Stomach (tissue), 8 donors: ENCODE measurements at regions not wholly inside any gene's neighbourhood (a gene's known extent, or its start where the extent isn't known, plus 50 kb on each side); places are given as distances from the start of the nearest gene placed in this dataset.

Source experiments
- DNase-seq, 2 donors: peaks; one replicate each; pipeline versions ENCODE4 v3.0.0 to v3.0.0-alpha.2; 2013 to 2019
- H3K27ac ChIP-seq, 5 donors: fragments of 200-600 bp in 4 of 5; sonication (generic) in 4 of 5; one replicate each; pipeline ENCODE4 v1.5.1; 2013 to 2019; ENCODE audit warnings: mild to moderate bottlenecking in 1 of 5, moderate library complexity in 1 of 5
- H3K27me3 ChIP-seq, 3 donors: fragments of 200-600 bp; sonication (generic); one replicate each; pipeline ENCODE4 v1.5.1; 2017 to 2019; ENCODE audit warnings: mixed run types in 1 of 3
- H3K36me3 ChIP-seq, 4 donors: fragments of 200-600 bp; sonication (generic); 1 replicate in 3 of 4; 2 replicates in 1 of 4; pipeline ENCODE4 v1.5.1; 2016 to 2019
- H3K4me1 ChIP-seq, 4 donors: fragments of 200-600 bp; sonication (generic); one replicate each; pipeline ENCODE4 v1.5.1; 2016 to 2019
- H3K4me3 ChIP-seq, 4 donors: fragments of 200-600 bp; sonication (generic) in 3 of 4; one replicate each; pipeline ENCODE4 v1.5.1; 2016 to 2019; ENCODE audit warnings: mild to moderate bottlenecking in 1 of 4
- H3K9me3 ChIP-seq, 4 donors: fragments of 200-600 bp; sonication (generic); one replicate each; pipeline ENCODE4 v1.5.1; 2016 to 2019
- CTCF ChIP-seq, 7 experiments: fragments of 450-650 bp in 4 of 7; fragments of 200-600 bp in 3 of 7; sonication (generic) in 3 of 7; IDR thresholded peaks; one replicate each; pipeline ENCODE4 v1.5.1; 2016 to 2019; ENCODE audit warnings: antibody characterized with exemption in 7 of 7, control low read depth in 2 of 7, mild to moderate bottlenecking in 1 of 7
- EP300 ChIP-seq: sonication (generic); formaldehyde crosslinking; IDR thresholded peaks from one replicate; pipeline ENCODE4 v1.6.1; 2017; ENCODE audit warnings: antibody characterized with exemption
- POLR2A ChIP-seq, 4 donors: fragments of 450-650 bp; IDR thresholded peaks; one replicate each; pipeline ENCODE4 v1.6.1; 2016; ENCODE audit warnings: antibody characterized with exemption in 4 of 4, control low read depth in 2 of 4, mild to moderate bottlenecking in 1 of 4, moderate library complexity in 1 of 4
- POLR2AphosphoS5 ChIP-seq, 3 donors: sonication (generic); formaldehyde crosslinking; IDR thresholded peaks; one replicate each; pipeline ENCODE4 v1.6.1; 2016; ENCODE audit warnings: antibody characterized with exemption in 3 of 3
- WGBS, 5 donors: extraction: QIAGEN DNeasy Blood & Tissue Kit in 3 of 5; methylation state at CpG; one replicate each; pipeline versions ENCODE4 v1.1.5 to v1.1.7; 2013 to 2018; 5-methylcytosine and 5-hydroxymethylcytosine counted together
- intact Hi-C: fragments of 100-400 bp; cut with DNase I; formaldehyde crosslinking; loops from one replicate; pipeline ENCODE4 v1.15.1; 2023; ENCODE audit warnings: low total_unique reads
- donor health status: healthy with polysubstance abuse.
- donor health status: Bipolar disorder and iron deficiency.
- donor health status: healthy.

DNA sequence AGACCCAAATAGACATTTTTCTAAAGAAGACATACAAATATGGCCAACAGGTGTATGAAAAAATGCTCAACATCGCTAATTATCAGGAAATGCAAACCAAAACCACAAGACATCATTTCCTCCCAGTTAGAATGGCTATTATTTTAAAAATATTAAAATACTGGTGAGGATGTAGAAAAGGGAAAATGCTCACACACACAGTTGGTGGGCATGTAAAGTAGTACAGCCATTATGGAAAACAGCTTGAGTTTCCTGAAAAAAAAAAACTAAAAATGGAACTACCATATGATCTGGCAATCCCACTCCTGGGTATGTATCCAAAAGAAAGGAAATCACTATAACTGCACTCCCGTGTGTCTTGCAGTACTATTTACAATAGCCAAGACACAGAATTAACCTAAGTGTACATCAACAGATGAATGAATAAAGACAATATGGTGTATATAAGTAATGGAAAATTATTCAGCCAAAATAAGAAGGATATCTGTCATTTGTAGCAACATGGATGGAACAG, 128.9 kb upstream of the DKK2 start:
- Histone ChIP-seq H3K27me3 (no peaks in the 10 kb centered on the region), H3K36me3 (no peaks in the 10 kb centered on the region), H3K27ac (no peak overlapping the region), H3K4me3 (no peak overlapping the region), H3K9me3 (peaks cover 0 to 15% (median 10%) of the 10 kb centered on the region in 4 donors), H3K4me1 (no peaks in the 10 kb centered on the region)
- intact Hi-C loops: no loop called here
- WGBS, 5 donors: 64 to 88% (median 72%) methylated on average over 2 of the region's 2 CpGs
- no peak for DNase-seq
- TF ChIP-seq CTCF (IDR thresholded peaks at IDR 0.05): no peak
- no peak for TF ChIP-seq EP300
- no peak for TF ChIP-seq POLR2A (IDR thresholded peaks at IDR 0.05)
- no peak for TF ChIP-seq POLR2AphosphoS5 (IDR thresholded peaks at IDR 0.05)

DNA sequence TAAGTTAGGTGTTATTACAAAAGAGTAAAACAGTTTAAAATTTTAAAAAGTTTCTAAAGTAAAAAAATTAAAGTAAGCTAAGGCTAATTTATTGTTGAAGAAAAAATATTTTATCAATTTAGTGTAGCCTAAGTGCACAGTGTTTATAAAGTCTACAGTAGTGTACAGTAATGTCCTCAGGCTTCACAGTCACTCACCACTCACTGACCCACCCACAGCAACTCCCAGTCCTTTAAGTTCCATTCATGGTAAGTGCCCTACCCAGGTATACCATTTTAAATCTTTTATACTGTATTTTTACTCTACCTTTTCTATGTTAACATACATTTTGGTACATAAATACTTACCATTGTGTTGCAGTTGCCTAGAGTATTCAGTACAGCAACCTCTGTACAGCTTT, 120.3 kb upstream of the DKK2 start:
- DNase-seq: no peak
- Histone ChIP-seq H3K9me3 (peaks cover 0 to 5% (median 0%) of the 10 kb centered on the region in 4 donors), H3K27me3 (no peaks in the 10 kb centered on the region), H3K4me1 (no peaks in the 10 kb centered on the region), H3K36me3 (no peaks in the 10 kb centered on the region), H3K4me3 (no peak overlapping the region), H3K27ac (no peak overlapping the region)
- no peak for TF ChIP-seq EP300
- TF ChIP-seq POLR2AphosphoS5 (IDR thresholded peaks at IDR 0.05): no peak
- TF ChIP-seq POLR2A (IDR thresholded peaks at IDR 0.05): no peak
- TF ChIP-seq CTCF (IDR thresholded peaks at IDR 0.05): no peak
- intact Hi-C loops: no loop called here

GRCh38 chr4:107155366-107155765, 119.3 kb upstream of the DKK2 start:
- WGBS, 5 donors: 39 to 59% (median 47%) methylated on average over 2 of the region's 2 CpGs
- DNase-seq: no peak
- Histone ChIP-seq H3K36me3 (no peaks in the 10 kb centered on the region), H3K4me1 (no peaks in the 10 kb centered on the region), H3K4me3 (no peak overlapping the region), H3K27me3 (no peaks in the 10 kb centered on the region), H3K27ac (no peak overlapping the region), H3K9me3 (no peaks in the 10 kb centered on the region)
- no peak for TF ChIP-seq POLR2AphosphoS5 (IDR thresholded peaks at IDR 0.05)
- TF ChIP-seq EP300: no peak
- TF ChIP-seq POLR2A (IDR thresholded peaks at IDR 0.05): no peak
- TF ChIP-seq CTCF (IDR thresholded peaks at IDR 0.05): no peak
- intact Hi-C loops: no loop called here

DNA sequence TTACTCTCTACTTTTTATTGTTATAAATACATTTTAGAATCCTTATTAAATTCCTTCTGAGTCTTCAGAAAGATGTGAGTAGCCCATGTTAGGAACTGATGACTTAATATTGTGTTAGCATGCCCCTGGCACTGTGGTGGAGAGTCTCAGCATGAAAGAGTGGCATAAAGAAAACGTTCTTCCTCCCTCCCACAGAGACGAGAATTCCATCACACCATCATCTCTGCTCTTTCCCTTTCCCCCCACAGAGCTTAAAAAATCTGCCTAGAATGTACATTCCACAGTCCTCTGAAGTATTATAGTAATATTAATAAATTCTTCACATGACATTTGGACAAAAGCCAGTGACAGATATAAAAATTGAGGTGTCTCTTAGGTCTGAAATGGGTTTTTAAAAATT, 117.8 kb upstream of the DKK2 start:
- no peaks in the 10 kb centered on the region for H3K9me3 ChIP-seq
- H3K4me3 ChIP-seq: no peak overlapping the region
- H3K27ac ChIP-seq: no peak overlapping the region
- no peak for TF ChIP-seq CTCF (IDR thresholded peaks at IDR 0.05)
- no peak for TF ChIP-seq EP300
- no peak for TF ChIP-seq POLR2AphosphoS5 (IDR thresholded peaks at IDR 0.05)
- TF ChIP-seq POLR2A (IDR thresholded peaks at IDR 0.05): no peak
- H3K4me1 ChIP-seq: no peaks in the 10 kb centered on the region
- no peaks in the 10 kb centered on the region for H3K27me3 ChIP-seq
- intact Hi-C loops: no loop called here
- no peak for DNase-seq
- WGBS, 5 donors: 26 to 56% (median 45%) methylated on average over 2 of the region's 2 CpGs
- H3K36me3 ChIP-seq: no peaks in the 10 kb centered on the region
